ENCODE measurements at regions not wholly inside any gene's neighbourhood (a gene's known extent, or its start where the extent isn't known, plus 50 kb on each side); places are given as distances from the start of the nearest gene placed in this dataset.

DNA sequence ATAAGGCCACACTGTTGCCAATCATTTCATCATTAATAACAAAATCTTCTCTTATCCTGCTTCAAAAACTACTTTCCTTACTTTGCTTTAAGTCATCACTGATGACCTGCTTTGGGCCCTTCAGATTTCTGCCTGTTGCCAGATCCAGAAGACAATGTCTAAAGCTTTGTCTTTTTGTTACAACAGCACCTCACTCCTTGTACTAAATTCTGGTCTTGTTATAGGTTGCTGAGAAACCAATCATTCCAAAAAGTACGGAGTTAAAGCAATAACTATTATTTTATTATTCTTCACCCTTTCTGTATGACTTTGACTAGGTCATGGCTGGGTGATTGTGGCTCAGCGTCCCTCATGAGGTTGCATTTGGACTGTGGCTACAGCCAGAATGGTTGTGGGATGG is 633.5 kb downstream of the PTPRU start:
- no peak for DNase-seq

DNA sequence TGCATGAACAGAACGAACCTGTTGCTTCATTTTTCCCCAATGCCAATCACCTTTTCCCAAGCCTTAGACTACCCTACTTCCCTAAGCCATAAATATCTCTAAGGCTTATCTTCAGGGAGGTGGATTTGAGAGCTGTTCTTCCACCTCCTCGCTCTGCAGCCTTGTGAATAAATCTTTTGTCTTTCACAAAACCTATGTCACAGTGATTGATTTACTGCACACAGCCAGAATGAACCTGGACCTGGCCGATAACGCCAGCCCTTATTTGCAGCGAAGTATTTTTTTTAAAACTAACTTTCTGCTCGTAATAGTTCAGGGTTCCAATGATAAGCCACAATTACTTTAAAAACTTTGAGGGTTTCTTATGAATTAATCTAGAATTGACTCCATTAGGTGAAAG is 632.6 kb downstream of the PTPRU start:
- DNase-seq, result no peak

DNA sequence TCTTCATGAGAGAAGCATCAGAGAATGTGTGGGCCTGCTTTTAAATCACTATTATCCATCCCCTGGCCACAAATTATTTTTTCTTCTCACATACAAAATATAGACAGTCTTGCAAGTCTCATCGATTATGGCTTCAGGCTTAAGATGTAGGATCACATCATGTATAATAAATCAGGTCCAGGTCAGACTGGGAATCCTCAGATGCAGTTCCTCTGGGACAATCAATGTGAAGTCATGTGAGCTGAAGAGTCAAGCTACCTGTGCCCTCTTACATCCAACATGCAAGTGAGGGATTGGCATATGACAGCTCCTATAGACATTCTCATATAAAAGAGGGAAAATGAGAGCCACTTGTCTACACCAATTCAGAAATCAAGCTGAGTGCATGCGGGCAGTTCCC is 631.8 kb downstream of the PTPRU start:
- no peak for DNase-seq

DNA sequence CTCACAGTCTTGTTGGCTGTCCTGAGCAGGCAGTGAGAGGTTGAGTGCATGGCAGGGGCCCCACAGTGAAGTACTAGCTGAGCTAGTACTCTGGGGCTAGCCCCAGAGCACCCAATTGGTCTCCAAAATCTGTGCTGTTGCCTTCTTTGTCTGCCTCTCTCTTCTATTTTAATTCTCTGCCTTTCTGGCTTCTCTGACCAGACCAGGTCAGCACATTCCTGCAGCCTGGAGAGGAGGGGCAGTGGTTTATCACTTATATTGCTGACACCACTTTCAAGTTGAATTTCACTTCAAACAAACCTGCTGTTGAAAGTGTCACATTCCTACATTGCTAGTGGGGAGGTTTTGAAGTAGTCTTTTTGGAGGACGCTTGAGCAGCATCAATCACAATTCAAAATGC is 628.7 kb downstream of the PTPRU start:
- DNase-seq, result no peak

DNA sequence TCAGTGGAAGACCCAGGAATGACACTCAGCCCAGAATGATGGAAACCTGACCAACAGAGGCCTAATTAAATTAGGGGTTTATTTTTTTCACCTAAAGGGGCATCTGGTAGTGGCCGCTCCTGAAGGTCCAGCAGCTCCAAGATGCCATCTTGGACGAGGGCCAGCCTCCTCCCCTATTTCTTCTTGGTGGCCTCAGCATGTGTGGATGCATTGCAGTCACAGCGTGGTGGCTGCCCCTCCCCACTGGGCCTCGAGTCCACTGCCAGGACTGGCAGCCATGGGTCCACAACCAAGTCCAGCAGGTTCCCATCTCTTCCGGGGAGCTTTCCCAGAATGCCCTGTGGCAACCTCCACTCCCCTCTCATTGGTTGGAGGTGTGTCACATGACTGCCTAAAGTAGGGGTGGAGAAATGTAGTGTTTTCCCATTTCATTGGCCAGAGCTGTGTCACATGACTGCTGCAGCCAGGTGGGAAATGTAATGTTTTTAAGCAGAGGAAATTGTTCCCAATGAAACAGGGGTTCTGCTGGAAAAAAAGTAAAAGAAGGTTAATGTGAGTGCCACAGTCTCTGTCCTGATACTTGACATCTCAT is 628.2 kb downstream of the PTPRU start:
- no peak for DNase-seq

DNA sequence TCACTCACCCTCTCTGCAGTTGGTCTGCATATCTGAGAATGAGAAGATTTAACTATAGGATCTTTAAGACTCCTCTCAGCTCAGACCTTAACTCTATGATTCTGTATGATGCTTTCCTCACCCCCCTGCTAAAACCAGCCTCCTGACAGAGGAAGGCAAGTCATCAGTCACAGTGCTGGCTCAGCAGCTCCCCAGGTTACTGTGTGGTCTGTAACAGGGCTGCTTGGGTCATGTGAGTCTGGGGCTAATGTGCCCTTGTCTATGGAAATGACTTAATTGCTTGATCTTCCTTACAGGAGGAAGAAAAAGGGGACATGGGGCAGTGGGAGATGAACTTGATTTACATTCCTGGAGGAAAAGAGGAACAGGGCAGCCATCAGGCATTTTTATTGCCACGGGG is 625.6 kb downstream of the PTPRU start:
- no peak for DNase-seq

DNA sequence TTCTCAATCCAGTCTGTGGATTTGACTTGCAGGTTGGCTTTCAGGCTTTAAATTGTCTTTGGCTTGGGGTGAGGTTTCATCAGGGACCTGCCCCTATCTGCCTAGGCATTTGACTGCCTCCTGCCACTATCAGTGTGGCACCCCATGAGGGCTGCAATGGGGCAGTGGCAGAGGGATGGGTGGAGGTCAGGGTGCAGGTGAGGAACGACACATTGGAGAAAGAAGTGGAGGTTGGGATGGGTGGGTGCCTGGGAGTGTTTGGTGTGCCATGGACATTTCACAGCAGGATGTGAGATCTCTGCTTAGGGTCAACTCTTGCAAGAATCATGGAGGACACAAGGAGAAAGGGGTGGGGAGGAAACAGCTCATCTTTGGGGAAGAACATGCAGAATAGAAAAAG is 625.1 kb downstream of the PTPRU start:
- DNase-seq, result no peak

DNA sequence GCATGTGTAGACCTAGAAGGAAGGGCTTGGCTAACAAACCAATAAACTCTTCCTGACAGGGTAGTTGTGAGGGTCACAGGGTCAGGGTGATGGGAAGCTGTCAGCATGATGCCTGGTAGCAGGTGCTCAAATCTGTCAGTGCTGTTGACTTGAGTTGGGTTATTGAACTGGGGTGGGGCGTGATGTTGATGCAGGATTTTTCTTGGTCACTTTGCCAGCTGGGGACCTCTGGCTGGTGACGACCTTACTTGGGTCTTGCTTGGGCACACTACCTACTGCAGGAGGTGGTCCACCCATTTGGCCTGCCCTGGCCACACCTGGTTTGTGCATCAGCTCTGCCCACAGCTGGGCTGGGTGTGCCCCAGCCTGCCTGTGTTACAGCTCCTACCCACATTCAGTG is 624.4 kb downstream of the PTPRU start:
- no peak for DNase-seq

DNA sequence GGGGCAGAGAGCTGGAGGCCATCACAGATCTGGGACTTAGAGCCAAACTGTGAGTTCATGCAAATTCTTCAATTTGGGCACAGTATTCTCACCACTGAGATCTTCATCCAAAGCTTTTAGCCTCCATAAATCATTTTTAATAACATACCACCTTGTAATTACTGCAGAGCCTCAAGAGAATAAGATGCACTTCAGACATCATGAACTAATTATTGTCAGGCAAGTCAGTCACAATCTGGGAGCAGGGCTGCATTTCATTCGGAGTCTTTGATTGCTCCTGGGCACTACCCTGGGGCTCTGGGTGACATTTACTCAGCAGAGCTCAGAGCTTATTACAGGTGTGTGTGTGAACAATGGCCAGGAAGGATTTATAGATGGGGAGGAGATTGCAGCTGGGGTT is 623.7 kb downstream of the PTPRU start:
- no peak for DNase-seq

DNA sequence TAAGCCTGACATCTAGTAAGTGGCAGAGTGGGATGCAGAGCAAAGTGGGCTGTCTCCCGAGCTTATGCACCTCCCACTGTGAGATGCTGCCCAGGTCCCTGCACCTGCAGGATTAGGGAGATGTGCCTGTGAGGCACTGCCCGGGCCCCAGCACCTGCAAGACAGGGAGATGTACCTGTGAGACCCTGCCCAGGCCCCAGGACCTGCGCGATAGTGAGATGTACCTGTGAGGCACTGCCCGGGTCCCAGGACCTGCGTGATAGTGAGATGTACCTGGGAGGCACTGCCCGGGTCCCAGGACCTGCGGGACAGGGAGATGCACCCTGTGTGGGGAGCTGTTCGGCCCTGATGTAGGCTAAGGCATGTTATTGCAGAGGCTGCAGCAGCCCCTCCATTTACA is 622.8 kb downstream of the PTPRU start:
- DNase-seq, result no peak

DNA sequence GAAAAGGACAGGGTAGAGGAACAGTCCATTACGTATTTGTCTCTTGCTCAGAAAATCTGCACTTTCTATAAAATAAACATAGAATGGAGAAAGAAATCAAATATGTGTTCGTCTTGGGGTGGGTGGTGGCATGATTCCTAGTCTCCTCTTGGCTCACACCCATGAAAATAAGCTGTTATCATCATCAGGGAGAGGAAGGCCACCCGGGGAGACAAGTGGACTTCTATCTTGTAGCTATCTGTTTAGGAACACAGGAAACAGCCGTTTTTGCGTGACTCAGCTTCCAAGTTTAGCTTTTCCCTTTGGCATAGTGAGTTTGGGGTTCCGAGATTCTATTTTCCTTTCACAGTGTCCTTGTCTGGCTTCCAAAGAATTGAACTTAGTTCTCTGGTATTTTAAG is 622.3 kb downstream of the PTPRU start:
- DNase-seq, result no peak

DNA sequence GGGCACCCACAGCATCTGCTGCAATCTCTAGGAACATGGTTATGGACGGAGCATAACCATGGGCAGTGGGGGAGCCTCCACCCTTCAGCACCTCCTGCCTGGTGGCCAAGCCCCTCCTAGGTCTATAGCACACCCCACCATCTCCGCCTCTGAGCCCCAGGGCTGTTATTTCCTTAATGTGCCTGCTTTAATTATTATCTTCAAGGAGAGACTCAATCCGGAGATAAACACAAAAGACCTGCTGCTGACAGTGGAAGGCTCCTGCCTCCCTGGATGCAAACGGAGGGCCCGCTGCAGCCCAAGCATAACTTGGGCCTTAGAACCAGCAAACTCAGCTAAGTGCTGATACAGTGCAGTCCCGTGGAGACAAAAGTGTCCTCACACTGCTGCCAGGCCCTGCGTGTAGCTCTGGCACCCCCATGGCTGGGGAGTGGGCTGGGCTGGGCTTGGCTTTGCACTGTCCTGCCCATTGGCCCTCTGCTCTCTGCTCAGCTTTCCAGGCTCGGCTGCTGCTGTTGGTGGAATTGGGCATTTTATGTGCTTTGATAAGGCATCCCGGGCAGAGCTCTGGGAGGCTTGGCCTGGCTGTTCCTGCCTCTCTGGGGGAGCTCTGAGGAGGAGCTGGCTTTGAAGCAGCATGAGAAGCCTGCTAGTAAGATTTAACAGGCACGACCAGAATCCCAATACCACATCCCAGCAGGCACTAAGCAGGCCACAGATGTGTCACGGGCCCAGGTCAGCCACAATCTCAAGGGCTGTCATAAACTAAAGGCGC is 620.2 kb downstream of the PTPRU start:
- DNase-seq, result no peak

DNA sequence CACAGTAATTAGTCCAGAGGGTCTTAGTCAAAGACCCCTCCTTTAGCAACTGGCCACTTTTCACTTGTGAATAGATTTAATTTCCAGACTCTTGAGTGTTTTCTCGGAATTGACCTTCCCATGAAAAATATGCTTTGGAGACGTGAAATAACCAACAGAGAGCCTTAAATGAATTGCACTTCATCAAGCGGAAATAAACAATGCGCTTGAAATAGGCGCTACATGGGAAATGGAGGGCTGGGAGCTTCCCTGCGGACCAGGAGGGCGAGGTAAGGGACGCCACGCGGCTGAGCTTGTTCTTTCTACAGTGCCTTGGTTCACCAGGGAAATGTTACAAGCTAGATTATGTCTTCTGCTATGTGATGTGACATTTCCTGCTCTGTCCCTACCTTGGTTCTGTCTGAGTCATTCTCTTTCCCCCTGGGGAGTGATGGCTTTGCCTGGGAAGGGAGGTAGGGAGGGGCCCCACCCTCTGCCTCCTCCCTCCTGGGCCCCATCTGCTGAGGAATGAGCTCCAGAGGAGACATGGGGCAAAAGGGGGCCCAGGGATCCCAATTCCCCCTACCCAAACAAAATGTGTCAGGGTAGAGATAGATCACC is 619.3 kb downstream of the PTPRU start:
- no peak for DNase-seq

DNA sequence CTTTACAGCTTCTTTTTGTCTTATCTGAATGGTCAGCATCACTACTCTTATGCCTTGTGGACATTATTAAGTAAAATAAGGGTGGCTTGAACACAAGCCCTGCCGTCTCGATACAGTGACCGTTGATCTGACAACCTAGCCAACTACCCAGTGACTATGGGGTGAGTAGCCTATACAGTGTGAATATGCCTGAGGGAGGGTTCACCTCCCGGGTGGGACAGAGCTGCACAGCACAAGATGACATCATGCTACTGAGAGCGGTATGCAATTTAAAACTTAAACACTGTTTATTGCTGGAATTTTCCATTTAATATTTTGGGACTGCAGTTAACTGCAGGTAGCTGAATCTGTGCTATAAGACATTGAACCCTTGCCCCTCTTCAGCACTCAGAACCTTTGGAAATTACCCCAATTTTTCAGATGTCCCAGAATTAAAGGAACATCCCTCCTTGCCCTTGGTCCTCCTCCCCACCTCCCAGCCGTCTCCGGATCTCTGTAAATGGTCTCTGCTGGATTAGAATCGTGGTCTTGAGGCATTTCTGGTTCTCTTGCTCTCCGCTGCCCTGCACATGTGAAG is 618.5 kb downstream of the PTPRU start:
- no peak for DNase-seq

DNA sequence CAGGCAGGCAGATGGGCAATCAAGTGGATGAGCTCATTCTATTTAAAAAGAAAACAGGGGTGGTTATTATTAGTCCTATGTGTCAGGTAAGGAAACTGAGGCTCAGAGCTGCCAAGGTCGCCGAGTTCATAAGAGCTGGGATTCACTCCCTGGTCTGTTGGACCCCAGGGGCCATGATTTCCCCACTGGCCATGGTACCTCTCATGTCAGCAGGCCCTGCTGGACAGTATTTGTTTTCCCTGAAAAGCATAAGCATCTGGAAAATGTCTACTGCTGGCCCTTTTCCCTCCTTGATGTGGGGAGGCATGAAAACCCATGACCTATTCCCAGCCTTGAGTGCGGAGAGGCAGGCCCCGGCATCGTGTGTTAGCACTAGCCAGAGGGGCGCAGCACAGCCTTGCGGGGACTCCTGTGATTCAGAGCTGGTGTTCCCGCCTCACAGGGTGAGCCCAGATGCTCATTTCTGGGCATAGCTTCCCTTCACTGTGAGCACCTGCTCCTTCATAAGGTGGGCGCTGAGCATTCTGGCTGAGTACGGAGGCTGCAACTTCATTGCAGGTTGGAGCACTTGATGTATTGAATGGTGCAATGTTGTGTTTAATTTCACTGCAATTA is 617.5 kb downstream of the PTPRU start:
- no peak for DNase-seq

DNA sequence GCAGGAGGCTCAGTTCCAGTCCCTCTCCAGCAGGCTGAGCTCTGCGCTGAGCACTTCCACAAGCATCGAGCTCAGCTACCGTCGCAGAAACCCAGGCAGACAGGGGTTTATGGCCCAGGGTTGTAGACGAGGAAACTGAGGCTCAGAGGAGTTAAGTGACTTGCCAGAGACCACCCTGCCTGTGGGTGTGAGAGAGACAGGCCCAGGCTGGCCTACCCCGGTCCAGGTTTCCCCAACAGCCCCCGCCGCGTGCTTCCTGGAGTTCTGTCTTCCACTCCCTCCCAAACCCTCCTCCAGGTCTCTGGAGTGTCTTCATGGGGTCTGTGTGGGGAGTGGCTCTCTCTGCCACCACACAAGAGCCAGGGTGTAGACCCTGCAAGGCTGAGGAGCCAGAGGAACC is 615.9 kb downstream of the PTPRU start:
- DNase-seq, result no peak

DNA sequence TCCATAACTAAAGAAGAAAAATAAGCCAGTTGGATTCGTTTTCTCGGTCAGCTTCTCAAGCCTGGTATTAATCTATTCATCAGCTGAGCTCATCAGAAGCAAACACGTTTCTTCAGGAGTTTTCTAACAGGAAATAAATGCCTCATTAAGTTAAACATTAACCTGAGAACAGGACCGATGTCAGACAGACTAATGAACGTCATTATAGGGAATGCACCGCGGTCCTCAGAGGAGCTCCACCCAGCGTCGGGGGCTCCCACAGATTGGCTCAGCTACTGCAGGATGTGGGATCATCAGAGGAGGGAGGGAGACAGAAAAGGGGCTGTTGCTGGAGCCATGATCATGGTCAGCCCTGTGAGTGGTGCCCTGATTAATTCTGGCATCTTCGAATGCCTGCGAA is 615.4 kb downstream of the PTPRU start:
- DNase-seq, result no peak

DNA sequence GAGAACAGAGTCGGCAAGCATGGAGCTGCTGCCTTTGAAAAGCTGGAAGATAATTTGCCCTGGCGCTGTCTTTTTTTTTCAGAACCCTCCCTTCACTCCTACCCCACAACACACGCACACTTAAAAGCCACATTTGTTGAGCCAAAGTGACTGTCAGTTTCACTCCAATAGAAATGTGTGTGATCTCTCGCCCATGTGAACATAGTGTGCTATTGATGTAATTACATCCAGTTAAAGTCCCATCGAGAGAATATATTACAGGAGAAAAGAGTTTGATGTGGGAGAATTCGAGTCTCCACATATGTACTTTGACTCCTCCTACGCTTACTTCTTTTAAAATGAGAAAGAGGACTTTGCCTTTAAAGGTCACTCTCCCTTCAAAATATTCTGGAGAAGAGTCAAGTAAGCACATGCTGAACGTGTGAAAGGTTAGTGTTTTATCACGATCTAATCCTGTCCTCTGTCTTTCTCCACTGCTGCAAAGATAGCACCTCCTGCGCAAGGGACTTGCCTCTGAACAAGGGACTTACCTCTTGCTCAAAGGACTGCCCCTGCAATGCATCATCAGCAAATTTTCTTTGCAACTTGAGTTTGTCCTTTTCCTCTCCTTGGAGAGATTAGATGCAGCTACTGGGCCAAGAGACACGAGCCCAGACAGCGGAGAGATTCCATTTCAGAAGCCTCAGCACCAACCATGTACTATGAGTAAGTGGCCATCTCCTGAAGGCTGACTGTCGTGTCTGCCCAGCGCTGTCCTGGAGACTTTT is 613.9 kb downstream of the PTPRU start:
- no peak for DNase-seq

DNA sequence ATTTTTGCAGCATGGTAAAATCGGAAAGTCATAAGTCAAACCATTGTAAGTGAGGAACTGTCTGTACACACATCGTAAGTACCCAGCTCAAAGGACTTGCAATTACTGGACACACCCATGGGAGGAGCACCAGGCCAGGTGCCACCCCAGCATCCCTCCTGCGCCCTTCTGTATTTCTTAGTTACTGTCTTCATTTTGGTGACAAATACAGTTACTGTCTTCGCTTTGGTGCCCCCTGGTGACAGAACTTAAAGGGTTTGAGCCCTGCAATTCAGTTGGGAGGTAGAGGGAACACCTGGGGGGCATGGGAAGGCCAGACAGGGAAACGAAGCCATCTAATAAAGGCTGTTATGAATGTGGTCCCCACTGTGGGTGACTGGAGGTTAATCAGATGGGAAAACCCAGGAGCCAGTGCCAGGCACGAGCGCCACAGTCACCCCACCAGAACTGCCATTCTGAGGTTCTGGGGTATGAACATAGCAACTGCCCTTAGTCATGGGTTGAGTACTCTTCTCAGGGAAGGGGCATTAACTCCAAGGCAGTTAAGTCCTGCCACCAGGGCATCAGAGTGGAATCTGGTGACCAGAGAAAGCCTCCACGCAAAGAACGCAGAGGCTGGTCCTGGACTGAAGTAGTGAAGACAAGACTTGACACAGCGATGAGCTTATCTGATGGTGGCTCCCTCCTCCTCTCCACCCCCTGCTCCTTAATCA is 612.9 kb downstream of the PTPRU start:
- no peak for DNase-seq

DNA sequence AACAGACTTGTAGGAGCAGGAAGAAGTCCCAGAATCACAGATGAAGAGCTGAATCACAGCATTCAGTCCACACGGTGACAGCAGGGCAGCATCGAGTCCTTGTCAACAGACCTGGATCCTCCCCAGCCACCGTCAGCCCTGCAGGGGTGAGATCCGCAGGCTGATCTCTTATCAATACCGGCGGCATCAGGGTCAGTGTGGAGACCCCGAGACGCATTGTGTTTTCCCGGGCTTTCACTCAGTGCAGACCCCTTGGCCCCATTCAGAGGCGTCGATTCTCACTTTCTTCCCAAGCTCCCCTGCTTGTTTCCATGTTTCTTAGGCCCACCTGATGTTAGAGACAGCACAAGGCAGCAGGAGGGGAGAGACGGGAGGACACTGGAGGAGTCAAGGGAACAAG is 609.6 kb downstream of the PTPRU start:
- DNase-seq, result no peak

DNA sequence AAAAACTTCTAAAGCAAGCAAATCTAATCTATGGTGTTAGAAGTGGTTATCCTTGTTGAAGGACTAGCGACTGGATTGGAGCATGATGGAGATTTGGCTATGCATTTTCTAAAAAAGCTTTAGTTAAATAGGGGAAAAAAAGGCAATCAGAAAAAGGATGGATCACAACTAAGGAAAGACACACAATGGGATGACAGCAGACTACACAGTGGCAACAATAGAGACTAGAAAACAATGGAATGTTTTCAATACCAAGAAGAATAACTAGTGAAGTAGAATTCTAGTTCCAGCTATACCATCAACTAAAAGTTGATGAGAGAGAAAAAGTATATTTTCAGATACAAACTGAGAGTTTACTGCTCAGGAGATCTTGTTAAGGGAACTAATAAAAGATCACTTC is 605.8 kb downstream of the PTPRU start:
- DNase-seq, result no peak

DNA sequence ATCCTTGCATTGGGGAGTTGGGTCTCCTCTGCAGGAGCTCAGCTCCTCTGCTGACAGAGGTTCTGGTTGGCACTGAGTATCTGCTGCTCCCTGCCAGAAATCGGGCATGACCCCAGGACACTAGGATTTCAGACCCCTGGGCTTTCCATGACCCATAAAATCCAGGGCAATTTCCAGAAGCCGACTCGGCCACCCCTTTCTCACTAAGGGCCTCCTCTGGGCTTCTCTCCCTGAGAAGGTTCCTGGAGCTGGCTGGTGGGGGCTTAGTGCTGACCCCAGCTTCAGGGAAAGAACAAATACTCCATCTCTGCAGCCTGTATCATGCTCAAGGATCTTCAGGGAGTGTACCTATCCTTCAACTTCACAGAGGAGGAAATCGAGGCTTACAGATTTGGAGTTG is 603.4 kb downstream of the PTPRU start:
- no peak for DNase-seq
